ENCODE measurements at regions not wholly inside any gene's neighbourhood (a gene's known extent, or its start where the extent isn't known, plus 50 kb on each side); places are given as distances from the start of the nearest gene placed in this dataset.
"Not testable (repeated sequence)": the region's sequence is repeated elsewhere in the genome, so short reads cannot be mapped to it uniquely, and the experiment has no call there.

GRCh38 chr1:188729039-188729438 is 1748.6 kb downstream of the BRINP3 start:
- DNase-seq (ENCODE audit: extremely low read depth, low read depth): no peak
- TF ChIP-seq CTCF (IDR thresholded peaks at IDR 0.05; ENCODE audit: low read depth, low read length): no peak

- TF ChIP-seq CTCF (IDR thresholded peaks at IDR 0.05; ENCODE audit: low read depth, low read length): no peak
- no peak for DNase-seq (ENCODE audit: extremely low read depth, low read depth)
These were observed 1742.1 kb downstream of the BRINP3 start for GRCh38 chr1:188735567-188735966.

GRCh38 chr1:188749275-188749674 is 1728.4 kb downstream of the BRINP3 start:
- not testable (repeated sequence) for DNase-seq (ENCODE audit: extremely low read depth, low read depth)

GRCh38 chr1:188752027-188752426 is 1725.6 kb downstream of the BRINP3 start:
- not testable (repeated sequence) for DNase-seq (ENCODE audit: extremely low read depth, low read depth)

- DNase-seq (ENCODE audit: extremely low read depth, low read depth): not testable (repeated sequence)
These were observed 1719.9 kb downstream of the BRINP3 start for GRCh38 chr1:188757747-188758146.

GRCh38 chr1:188761226-188761625 is 1716.4 kb downstream of the BRINP3 start:
- DNase-seq (ENCODE audit: extremely low read depth, low read depth): no peak
- TF ChIP-seq CTCF (IDR thresholded peaks at IDR 0.05; ENCODE audit: low read depth, low read length): no peak

GRCh38 chr1:188762166-188762743 is 1715.4 kb downstream of the BRINP3 start:
- no peak for TF ChIP-seq CTCF (IDR thresholded peaks at IDR 0.05; ENCODE audit: low read depth, low read length)
- DNase-seq (ENCODE audit: extremely low read depth, low read depth): no peak

GRCh38 chr1:188763541-188763940 is 1714.1 kb downstream of the BRINP3 start:
- DNase-seq (ENCODE audit: extremely low read depth, low read depth): no peak
- TF ChIP-seq CTCF (IDR thresholded peaks at IDR 0.05; ENCODE audit: low read depth, low read length): no peak

GRCh38 chr1:188769181-188769580 is 1708.5 kb downstream of the BRINP3 start:
- no peak for DNase-seq (ENCODE audit: extremely low read depth, low read depth)
- TF ChIP-seq CTCF (IDR thresholded peaks at IDR 0.05; ENCODE audit: low read depth, low read length): no peak
